ENCODE measurements at regions not wholly inside any gene's neighbourhood (a gene's known extent, or its start where the extent isn't known, plus 50 kb on each side); places are given as distances from the start of the nearest gene placed in this dataset.

GRCh38 chr13:64869539-64869938 is 2360.6 kb downstream of the PCDH9 start:
- DNase-seq, result no peak
- Histone ChIP-seq H3K36me3 (ENCODE audit: control insufficient read depth, insufficient read depth, low read length) (no peaks in the 10 kb centered on the region), H3K9ac (ENCODE audit: low read length) (no peak overlapping the region), H2BK15ac (replicated peaks; ENCODE audit: low read depth) (no peak overlapping the region), H2BK120ac (ENCODE audit: low read depth, low read length) (no peak overlapping the region), H4K8ac (ENCODE audit: low read depth, low read length) (no peak overlapping the region), H3K79me1 (ENCODE audit: low read length) (no peaks in the 10 kb centered on the region), H3K79me2 (ENCODE audit: control insufficient read depth, insufficient read depth, low read length) (no peaks in the 10 kb centered on the region), H3K4ac (ENCODE audit: low read depth, low read length) (no peak overlapping the region), H3K4me1 (ENCODE audit: control insufficient read depth, low read depth, low read length) (no peaks in the 10 kb centered on the region), H2AK5ac (ENCODE audit: low read length) (no peak overlapping the region), H2BK5ac (ENCODE audit: low read length) (no peak overlapping the region), H3K56ac (ENCODE audit: low read length) (no peak overlapping the region), H3K4me3 (ENCODE audit: low read length) (no peak overlapping the region), H3K4me2 (ENCODE audit: low read length) (no peak overlapping the region), H3K23ac (ENCODE audit: low read length) (no peak overlapping the region), H3K27ac (ENCODE audit: low read depth, low read length) (no peak overlapping the region), H3K27me3 (ENCODE audit: insufficient read depth, low read length, poor library complexity) (no peaks in the 10 kb centered on the region), H3K18ac (ENCODE audit: low read length) (no peak overlapping the region), H4K5ac (ENCODE audit: low read length) (no peak overlapping the region)
- WGBS (ENCODE audit: extremely low coverage, insufficient coverage, low lambda C conversion rate), result no CpG with 5 or more reads among the region's 3 CpGs

- Histone ChIP-seq H3K4me1 (ENCODE audit: control insufficient read depth, low read depth, low read length) (no peaks in the 10 kb centered on the region), H4K5ac (ENCODE audit: low read length) (no peak overlapping the region), H3K36me3 (ENCODE audit: control insufficient read depth, insufficient read depth, low read length) (no peaks in the 10 kb centered on the region), H3K4me2 (ENCODE audit: low read length) (no peak overlapping the region), H3K23ac (ENCODE audit: low read length) (no peak overlapping the region), H3K79me2 (ENCODE audit: control insufficient read depth, insufficient read depth, low read length) (no peaks in the 10 kb centered on the region), H2BK15ac (replicated peaks; ENCODE audit: low read depth) (no peak overlapping the region), H3K18ac (ENCODE audit: low read length) (no peak overlapping the region), H3K79me1 (ENCODE audit: low read length) (no peaks in the 10 kb centered on the region), H3K27me3 (ENCODE audit: insufficient read depth, low read length, poor library complexity) (no peaks in the 10 kb centered on the region), H3K27ac (ENCODE audit: low read depth, low read length) (no peak overlapping the region), H4K8ac (ENCODE audit: low read depth, low read length) (no peak overlapping the region), H2BK120ac (ENCODE audit: low read depth, low read length) (no peak overlapping the region), H3K4me3 (ENCODE audit: low read length) (no peak overlapping the region), H2AK5ac (ENCODE audit: low read length) (no peak overlapping the region), H3K4ac (ENCODE audit: low read depth, low read length) (no peak overlapping the region), H3K9ac (ENCODE audit: low read length) (no peak overlapping the region), H2BK5ac (ENCODE audit: low read length) (no peak overlapping the region), H3K56ac (ENCODE audit: low read length) (no peak overlapping the region)
- no peak for DNase-seq
- WGBS (ENCODE audit: extremely low coverage, insufficient coverage, low lambda C conversion rate), result no CpG with 5 or more reads among the region's 2 CpGs
These were observed 2362.3 kb downstream of the PCDH9 start for GRCh38 chr13:64867856-64868255.

- Histone ChIP-seq H2BK120ac (ENCODE audit: low read depth, low read length) (no peak overlapping the region), H3K56ac (ENCODE audit: low read length) (no peak overlapping the region), H3K18ac (ENCODE audit: low read length) (no peak overlapping the region), H3K27ac (ENCODE audit: low read depth, low read length) (no peak overlapping the region), H4K5ac (ENCODE audit: low read length) (no peak overlapping the region), H3K4me2 (ENCODE audit: low read length) (no peak overlapping the region), H3K4me1 (ENCODE audit: control insufficient read depth, low read depth, low read length) (no peaks in the 10 kb centered on the region), H2BK15ac (replicated peaks; ENCODE audit: low read depth) (no peak overlapping the region), H3K27me3 (ENCODE audit: insufficient read depth, low read length, poor library complexity) (no peaks in the 10 kb centered on the region), H2AK5ac (ENCODE audit: low read length) (no peak overlapping the region), H3K9ac (ENCODE audit: low read length) (no peak overlapping the region), H3K79me1 (ENCODE audit: low read length) (no peaks in the 10 kb centered on the region), H3K36me3 (ENCODE audit: control insufficient read depth, insufficient read depth, low read length) (no peaks in the 10 kb centered on the region), H3K4me3 (ENCODE audit: low read length) (no peak overlapping the region), H3K79me2 (ENCODE audit: control insufficient read depth, insufficient read depth, low read length) (no peaks in the 10 kb centered on the region), H3K4ac (ENCODE audit: low read depth, low read length) (no peak overlapping the region), H3K23ac (ENCODE audit: low read length) (no peak overlapping the region), H4K8ac (ENCODE audit: low read depth, low read length) (no peak overlapping the region), H2BK5ac (ENCODE audit: low read length) (no peak overlapping the region)
- no peak for DNase-seq
These were observed 2363.8 kb downstream of the PCDH9 start for GRCh38 chr13:64866331-64866730.

GRCh38 chr13:64855506-64855905 is 2374.6 kb downstream of the PCDH9 start:
- H4K5ac ChIP-seq (ENCODE audit: low read length), result no peak overlapping the region
- no peaks in the 10 kb centered on the region for H3K36me3 ChIP-seq (ENCODE audit: control insufficient read depth, insufficient read depth, low read length)
- no peak overlapping the region for H3K23ac ChIP-seq (ENCODE audit: low read length)
- no peak overlapping the region for H2BK120ac ChIP-seq (ENCODE audit: low read depth, low read length)
- no peak overlapping the region for H3K9ac ChIP-seq (ENCODE audit: low read length)
- no peak overlapping the region for H4K8ac ChIP-seq (ENCODE audit: low read depth, low read length)
- H3K4ac ChIP-seq (ENCODE audit: low read depth, low read length), result no peak overlapping the region
- H3K79me2 ChIP-seq (ENCODE audit: control insufficient read depth, insufficient read depth, low read length), result no peaks in the 10 kb centered on the region
- H3K27me3 ChIP-seq (ENCODE audit: insufficient read depth, low read length, poor library complexity), result no peaks in the 10 kb centered on the region
- H3K18ac ChIP-seq (ENCODE audit: low read length), result no peak overlapping the region
- no peaks in the 10 kb centered on the region for H3K79me1 ChIP-seq (ENCODE audit: low read length)
- H2AK5ac ChIP-seq (ENCODE audit: low read length), result no peak overlapping the region
- no peak overlapping the region for H2BK15ac ChIP-seq (replicated peaks; ENCODE audit: low read depth)
- H3K4me3 ChIP-seq (ENCODE audit: low read length), result no peak overlapping the region
- H2BK5ac ChIP-seq (ENCODE audit: low read length), result no peak overlapping the region
- H3K4me2 ChIP-seq (ENCODE audit: low read length), result no peak overlapping the region
- no peak overlapping the region for H3K56ac ChIP-seq (ENCODE audit: low read length)
- no peak for DNase-seq
- H3K27ac ChIP-seq (ENCODE audit: low read depth, low read length), result no peak overlapping the region
- no peaks in the 10 kb centered on the region for H3K4me1 ChIP-seq (ENCODE audit: control insufficient read depth, low read depth, low read length)

GRCh38 chr13:64850017-64850416 is 2380.1 kb downstream of the PCDH9 start:
- no peak overlapping the region for H2AK5ac ChIP-seq (ENCODE audit: low read length)
- DNase-seq, result no peak
- H3K79me2 ChIP-seq (ENCODE audit: control insufficient read depth, insufficient read depth, low read length), result no peaks in the 10 kb centered on the region
- H3K36me3 ChIP-seq (ENCODE audit: control insufficient read depth, insufficient read depth, low read length), result no peaks in the 10 kb centered on the region
- no peak overlapping the region for H2BK15ac ChIP-seq (replicated peaks; ENCODE audit: low read depth)
- H3K27me3 ChIP-seq (ENCODE audit: insufficient read depth, low read length, poor library complexity), result no peaks in the 10 kb centered on the region
- no peak overlapping the region for H4K5ac ChIP-seq (ENCODE audit: low read length)
- H2BK5ac ChIP-seq (ENCODE audit: low read length), result no peak overlapping the region
- H3K23ac ChIP-seq (ENCODE audit: low read length), result no peak overlapping the region
- H3K79me1 ChIP-seq (ENCODE audit: low read length), result no peaks in the 10 kb centered on the region
- no peak overlapping the region for H3K9ac ChIP-seq (ENCODE audit: low read length)
- H3K4me3 ChIP-seq (ENCODE audit: low read length), result no peak overlapping the region
- no peak overlapping the region for H3K4me2 ChIP-seq (ENCODE audit: low read length)
- H3K4ac ChIP-seq (ENCODE audit: low read depth, low read length), result no peak overlapping the region
- H2BK120ac ChIP-seq (ENCODE audit: low read depth, low read length), result no peak overlapping the region
- peaks cover 5% of the 10 kb centered on the region for H3K4me1 ChIP-seq (ENCODE audit: control insufficient read depth, low read depth, low read length)
- H4K8ac ChIP-seq (ENCODE audit: low read depth, low read length), result no peak overlapping the region
- no peak overlapping the region for H3K56ac ChIP-seq (ENCODE audit: low read length)
- no peak overlapping the region for H3K27ac ChIP-seq (ENCODE audit: low read depth, low read length)
- no peak overlapping the region for H3K18ac ChIP-seq (ENCODE audit: low read length)

GRCh38 chr13:64849196-64849595 is 2380.9 kb downstream of the PCDH9 start:
- no peaks in the 10 kb centered on the region for H3K79me2 ChIP-seq (ENCODE audit: control insufficient read depth, insufficient read depth, low read length)
- no peaks in the 10 kb centered on the region for H3K79me1 ChIP-seq (ENCODE audit: low read length)
- no peak overlapping the region for H4K8ac ChIP-seq (ENCODE audit: low read depth, low read length)
- no peak overlapping the region for H2BK120ac ChIP-seq (ENCODE audit: low read depth, low read length)
- no peak overlapping the region for H3K9ac ChIP-seq (ENCODE audit: low read length)
- H2BK15ac ChIP-seq (replicated peaks; ENCODE audit: low read depth), result no peak overlapping the region
- H3K56ac ChIP-seq (ENCODE audit: low read length), result no peak overlapping the region
- H2AK5ac ChIP-seq (ENCODE audit: low read length), result no peak overlapping the region
- H3K27ac ChIP-seq (ENCODE audit: low read depth, low read length), result no peak overlapping the region
- no peak overlapping the region for H4K5ac ChIP-seq (ENCODE audit: low read length)
- H3K4me1 ChIP-seq (ENCODE audit: control insufficient read depth, low read depth, low read length), result peaks cover 5% of the 10 kb centered on the region
- H3K23ac ChIP-seq (ENCODE audit: low read length), result no peak overlapping the region
- no peaks in the 10 kb centered on the region for H3K36me3 ChIP-seq (ENCODE audit: control insufficient read depth, insufficient read depth, low read length)
- H3K4ac ChIP-seq (ENCODE audit: low read depth, low read length), result no peak overlapping the region
- no peak for DNase-seq
- no peaks in the 10 kb centered on the region for H3K27me3 ChIP-seq (ENCODE audit: insufficient read depth, low read length, poor library complexity)
- no peak overlapping the region for H2BK5ac ChIP-seq (ENCODE audit: low read length)
- H3K4me2 ChIP-seq (ENCODE audit: low read length), result no peak overlapping the region
- peak overlapping the region; percentile 39 for H3K18ac ChIP-seq (ENCODE audit: low read length)
- no peak overlapping the region for H3K4me3 ChIP-seq (ENCODE audit: low read length)
